HepG2 (cell line): ENCODE measurements at regions not wholly inside any gene's neighbourhood (a gene's known extent, or its start where the extent isn't known, plus 50 kb on each side); places are given as distances from the start of the nearest gene placed in this dataset.

Source experiments
- BCL6 ChIP-seq: IDR thresholded peaks from 2 replicates; pipeline ENCODE4 v1.6.1; 2016; ENCODE audit warnings: missing genetic modification reagents, missing compliant biosample characterization
- CREB1 ChIP-seq, 2 experiments: fragments of 450-650 bp in 1 of 2; IDR thresholded peaks; 2 replicates each; pipeline ENCODE4 v1.6.1; 2016 to 2017; ENCODE audit warnings: control low read depth in 1 of 2, mild to moderate bottlenecking in 1 of 2, missing compliant biosample characterization in 1 of 2, missing genetic modification characterization in 1 of 2
- FOSL1 ChIP-seq: sonication (generic); formaldehyde crosslinking; IDR thresholded peaks from 2 replicates; pipeline ENCODE4 v1.9.0; 2021; ENCODE audit warnings: missing genetic modification reagents, borderline replicate concordance
- KDM5A ChIP-seq: fragments of 200-600 bp; sonication (generic); IDR thresholded peaks from 2 replicates; pipeline ENCODE4 v1.7.0; 2018; ENCODE audit warnings: antibody characterized with exemption, mild to moderate bottlenecking, low read length, borderline replicate concordance
- POLR2A ChIP-seq, 2 experiments: IDR thresholded peaks; 2 replicates each; pipeline ENCODE4 v1.6.1; 2011; ENCODE audit warnings: low read depth in 2 of 2, low read length in 2 of 2, mild to moderate bottlenecking in 1 of 2, moderate library complexity in 1 of 2; ENCODE audit not compliant: insufficient read depth in 1 of 2
- SUZ12 ChIP-seq: fragments of 150-350 bp; IDR thresholded peaks from 2 replicates; pipeline ENCODE4 v1.6.1; 2014; ENCODE audit warnings: low read depth, low read length
- YY1 ChIP-seq: IDR thresholded peaks from 2 replicates; pipeline ENCODE4 v1.6.1; 2011; ENCODE audit warnings: low read length, low read depth, moderate library complexity, mild to moderate bottlenecking; ENCODE audit not compliant: insufficient read depth, insufficient replicate concordance
- ZFP36 ChIP-seq: fragments of 150-350 bp; IDR thresholded peaks from 2 replicates; pipeline ENCODE4 v1.6.1; 2018; ENCODE audit warnings: borderline replicate concordance, low read length, low read depth; ENCODE audit not compliant: partially characterized antibody
- ZNF382 ChIP-seq: sonication (generic); formaldehyde crosslinking; IDR thresholded peaks from 2 replicates; pipeline ENCODE4 v1.5.0; 2020; ENCODE audit warnings: missing genetic modification reagents, mild to moderate bottlenecking, borderline replicate concordance
- ZNF776 ChIP-seq: sonication (generic); formaldehyde crosslinking; IDR thresholded peaks from 2 replicates; pipeline ENCODE4 v1.4.0; 2020; ENCODE audit warnings: mild to moderate bottlenecking, missing genetic modification reagents
- TF ChIP-seq, protein P1 (sequence below): sonication (generic); formaldehyde crosslinking; IDR thresholded peaks from 2 replicates; pipeline ENCODE4 v1.5.0; 2020; ENCODE audit warnings: mild to moderate bottlenecking, missing genetic modification reagents, moderate library complexity
- TF ChIP-seq, protein P2 (sequence below): sonication (generic); formaldehyde crosslinking; IDR thresholded peaks from 2 replicates; pipeline ENCODE4 v1.8.1; 2022; ENCODE audit warnings: mild to moderate bottlenecking, missing genetic modification reagents
- TF ChIP-seq, protein P3 (sequence below): sonication (generic); formaldehyde crosslinking; IDR thresholded peaks from 2 replicates; pipeline ENCODE4 v1.4.0; 2020; ENCODE audit warnings: missing genetic modification reagents, low read depth, mild to moderate bottlenecking, borderline replicate concordance

DNA sequence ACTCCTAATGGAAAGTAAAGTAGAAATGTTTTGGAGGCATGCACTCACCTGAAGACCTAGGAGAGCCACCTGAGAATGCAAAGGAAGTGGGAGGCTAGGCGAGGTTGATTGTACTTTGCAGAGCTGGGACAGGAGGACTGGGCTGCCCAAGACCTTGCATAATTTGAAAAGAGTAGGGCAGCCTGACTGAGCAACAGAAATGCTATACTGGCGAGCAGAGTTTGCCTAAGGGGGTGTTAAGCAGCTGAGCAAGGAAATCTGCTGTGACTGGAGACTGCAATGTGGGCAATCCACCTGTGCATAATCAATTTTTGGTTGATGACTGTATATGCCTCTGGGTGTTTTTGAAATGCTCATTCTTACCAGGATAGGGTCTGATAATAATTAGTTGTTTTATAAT is 834.1 kb downstream of the TRHDE start:
- TF ChIP-seq BCL6 (CRISPR knock-in tag) = no peak
- TF ChIP-seq, protein P1, sequence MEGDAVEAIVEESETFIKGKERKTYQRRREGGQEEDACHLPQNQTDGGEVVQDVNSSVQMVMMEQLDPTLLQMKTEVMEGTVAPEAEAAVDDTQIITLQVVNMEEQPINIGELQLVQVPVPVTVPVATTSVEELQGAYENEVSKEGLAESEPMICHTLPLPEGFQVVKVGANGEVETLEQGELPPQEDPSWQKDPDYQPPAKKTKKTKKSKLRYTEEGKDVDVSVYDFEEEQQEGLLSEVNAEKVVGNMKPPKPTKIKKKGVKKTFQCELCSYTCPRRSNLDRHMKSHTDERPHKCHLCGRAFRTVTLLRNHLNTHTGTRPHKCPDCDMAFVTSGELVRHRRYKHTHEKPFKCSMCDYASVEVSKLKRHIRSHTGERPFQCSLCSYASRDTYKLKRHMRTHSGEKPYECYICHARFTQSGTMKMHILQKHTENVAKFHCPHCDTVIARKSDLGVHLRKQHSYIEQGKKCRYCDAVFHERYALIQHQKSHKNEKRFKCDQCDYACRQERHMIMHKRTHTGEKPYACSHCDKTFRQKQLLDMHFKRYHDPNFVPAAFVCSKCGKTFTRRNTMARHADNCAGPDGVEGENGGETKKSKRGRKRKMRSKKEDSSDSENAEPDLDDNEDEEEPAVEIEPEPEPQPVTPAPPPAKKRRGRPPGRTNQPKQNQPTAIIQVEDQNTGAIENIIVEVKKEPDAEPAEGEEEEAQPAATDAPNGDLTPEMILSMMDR (CRISPR knock-in tag) = no peak
- no peak for TF ChIP-seq ZNF776 (CRISPR knock-in tag)
- TF ChIP-seq KDM5A = no peak
- TF ChIP-seq FOSL1 (CRISPR knock-in tag) = no peak
- TF ChIP-seq ZFP36 = no peak
- TF ChIP-seq YY1 = no peak
- no peak for TF ChIP-seq SUZ12
- TF ChIP-seq, protein P2, sequence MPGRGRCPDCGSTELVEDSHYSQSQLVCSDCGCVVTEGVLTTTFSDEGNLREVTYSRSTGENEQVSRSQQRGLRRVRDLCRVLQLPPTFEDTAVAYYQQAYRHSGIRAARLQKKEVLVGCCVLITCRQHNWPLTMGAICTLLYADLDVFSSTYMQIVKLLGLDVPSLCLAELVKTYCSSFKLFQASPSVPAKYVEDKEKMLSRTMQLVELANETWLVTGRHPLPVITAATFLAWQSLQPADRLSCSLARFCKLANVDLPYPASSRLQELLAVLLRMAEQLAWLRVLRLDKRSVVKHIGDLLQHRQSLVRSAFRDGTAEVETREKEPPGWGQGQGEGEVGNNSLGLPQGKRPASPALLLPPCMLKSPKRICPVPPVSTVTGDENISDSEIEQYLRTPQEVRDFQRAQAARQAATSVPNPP (CRISPR knock-in tag) = no peak
- TF ChIP-seq ZNF382 (CRISPR knock-in tag) = no peak
- TF ChIP-seq, protein P3, sequence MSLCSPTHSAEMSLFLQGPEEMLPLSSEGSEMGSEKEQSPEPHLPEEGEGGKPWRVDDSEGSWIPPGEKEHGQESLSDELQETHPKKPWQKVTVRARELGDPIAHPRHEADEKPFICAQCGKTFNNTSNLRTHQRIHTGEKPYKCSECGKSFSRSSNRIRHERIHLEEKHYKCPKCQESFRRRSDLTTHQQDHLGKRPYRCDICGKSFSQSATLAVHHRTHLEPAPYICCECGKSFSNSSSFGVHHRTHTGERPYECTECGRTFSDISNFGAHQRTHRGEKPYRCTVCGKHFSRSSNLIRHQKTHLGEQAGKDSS (CRISPR knock-in tag) = no peak
- TF ChIP-seq POLR2A (IDR thresholded peaks at IDR 0.05; ENCODE audit: insufficient read depth in 1 of 2, low read depth in 2 of 2, low read length in 2 of 2) = no peak
- TF ChIP-seq CREB1 (IDR thresholded peaks at IDR 0.05) = no peak
- no peak for TF ChIP-seq CREB1 (CRISPR knock-in tag; IDR thresholded peaks at IDR 0.05)
